ENCODE measurements at regions not wholly inside any gene's neighbourhood (a gene's known extent, or its start where the extent isn't known, plus 50 kb on each side); places are given as distances from the start of the nearest gene placed in this dataset.

- 13 to 63% (median 38%) methylated on average over 5 of the region's 5 CpGs for WGBS, 3 donors
- Histone ChIP-seq H3K36me3 (ENCODE audit: control insufficient read depth in 3 of 3, insufficient read depth in 2 of 3, low read depth in 1 of 3, low read length in 3 of 3) (no peaks in the 10 kb centered on the region), H3K4me3 (ENCODE audit: low read depth in 1 of 3, low read length in 3 of 3) (no peak overlapping the region), H3K27me3 (ENCODE audit: control insufficient read depth in 3 of 3, insufficient read depth in 3 of 3, low read length in 3 of 3) (no peaks in the 10 kb centered on the region), H3K27ac (ENCODE audit: low read depth in 1 of 3, low read length in 2 of 3) (no peak overlapping the region), H3K9me3 (ENCODE audit: control insufficient read depth in 2 of 2, insufficient read depth in 1 of 2, low read depth in 1 of 2, low read length in 1 of 2) (no peaks in the 10 kb centered on the region), H3K4me1 (ENCODE audit: control insufficient read depth in 3 of 3, insufficient read depth in 2 of 3, low read depth in 1 of 3, low read length in 2 of 3) (peaks cover 0 to 5% (median 3%) of the 10 kb centered on the region in 3 donors)
- no peak for FAIRE-seq
- peak in 1 of 2 donors; percentile 54 for DNase-seq
These were observed 189.0 kb upstream of the COPS8 start for GRCh38 chr2:236896688-236897087.

GRCh38 chr2:236899146-236899545 lies 186.5 kb upstream of the COPS8 start:
- 69 to 84% (median 77%) methylated on average over 6 of the region's 6 CpGs for WGBS, 3 donors
- peaks cover 0 to 2% (median 0%) of the 10 kb centered on the region in 3 donors for H3K27me3 ChIP-seq (ENCODE audit: control insufficient read depth in 3 of 3, insufficient read depth in 3 of 3, low read length in 3 of 3)
- H3K27ac ChIP-seq (ENCODE audit: low read depth in 1 of 3, low read length in 2 of 3): no peak overlapping the region
- no peaks in the 10 kb centered on the region for H3K36me3 ChIP-seq (ENCODE audit: control insufficient read depth in 3 of 3, insufficient read depth in 2 of 3, low read depth in 1 of 3, low read length in 3 of 3)
- no peak overlapping the region for H3K4me3 ChIP-seq (ENCODE audit: low read depth in 1 of 3, low read length in 3 of 3)
- H3K4me1 ChIP-seq (ENCODE audit: control insufficient read depth in 3 of 3, insufficient read depth in 2 of 3, low read depth in 1 of 3, low read length in 2 of 3): peaks cover 0 to 5% (median 3%) of the 10 kb centered on the region in 3 donors
- FAIRE-seq (no peak), DNase-seq (no peak)
- no peaks in the 10 kb centered on the region for H3K9me3 ChIP-seq (ENCODE audit: control insufficient read depth in 2 of 2, insufficient read depth in 1 of 2, low read depth in 1 of 2, low read length in 1 of 2)

- Histone ChIP-seq H3K9me3 (ENCODE audit: control insufficient read depth in 2 of 2, insufficient read depth in 1 of 2, low read depth in 1 of 2, low read length in 1 of 2) (no peaks in the 10 kb centered on the region), H3K27ac (ENCODE audit: low read depth in 1 of 3, low read length in 2 of 3) (no peak overlapping the region), H3K27me3 (ENCODE audit: control insufficient read depth in 3 of 3, insufficient read depth in 3 of 3, low read length in 3 of 3) (peaks cover 0 to 2% (median 0%) of the 10 kb centered on the region in 3 donors), H3K4me1 (ENCODE audit: control insufficient read depth in 3 of 3, insufficient read depth in 2 of 3, low read depth in 1 of 3, low read length in 2 of 3) (peaks cover 0 to 3% (median 2%) of the 10 kb centered on the region in 3 donors), H3K36me3 (ENCODE audit: control insufficient read depth in 3 of 3, insufficient read depth in 2 of 3, low read depth in 1 of 3, low read length in 3 of 3) (no peaks in the 10 kb centered on the region), H3K4me3 (ENCODE audit: low read depth in 1 of 3, low read length in 3 of 3) (no peak overlapping the region)
- no peak for FAIRE-seq
- 61 to 66% (median 63%) methylated on average over 6 of the region's 6 CpGs for WGBS, 3 donors
- DNase-seq: no peak
These were observed 185.6 kb upstream of the COPS8 start for GRCh38 chr2:236899950-236900640.

- no peak for FAIRE-seq
- H3K27me3 ChIP-seq (ENCODE audit: control insufficient read depth in 3 of 3, insufficient read depth in 3 of 3, low read length in 3 of 3): peaks cover 0 to 2% (median 0%) of the 10 kb centered on the region in 3 donors
- no peaks in the 10 kb centered on the region for H3K4me1 ChIP-seq (ENCODE audit: control insufficient read depth in 3 of 3, insufficient read depth in 2 of 3, low read depth in 1 of 3, low read length in 2 of 3)
- no peak overlapping the region for H3K4me3 ChIP-seq (ENCODE audit: low read depth in 1 of 3, low read length in 3 of 3)
- H3K36me3 ChIP-seq (ENCODE audit: control insufficient read depth in 3 of 3, insufficient read depth in 2 of 3, low read depth in 1 of 3, low read length in 3 of 3): no peaks in the 10 kb centered on the region
- H3K9me3 ChIP-seq (ENCODE audit: control insufficient read depth in 2 of 2, insufficient read depth in 1 of 2, low read depth in 1 of 2, low read length in 1 of 2): no peaks in the 10 kb centered on the region
- 81 to 86% (median 82%) methylated on average over 4 of the region's 4 CpGs for WGBS, 3 donors
- no peak overlapping the region for H3K27ac ChIP-seq (ENCODE audit: low read depth in 1 of 3, low read length in 2 of 3)
- no peak for DNase-seq
These were observed 183.7 kb upstream of the COPS8 start for GRCh38 chr2:236901956-236902355.

- H3K27me3 ChIP-seq (ENCODE audit: control insufficient read depth in 3 of 3, insufficient read depth in 3 of 3, low read length in 3 of 3): peaks cover 0 to 2% (median 0%) of the 10 kb centered on the region in 3 donors
- DNase-seq (no peak), FAIRE-seq (no peak)
- no peak overlapping the region for H3K27ac ChIP-seq (ENCODE audit: low read depth in 1 of 3, low read length in 2 of 3)
- 89 to 90% (median 90%) methylated on average over 11 of the region's 11 CpGs for WGBS, 3 donors
- no peaks in the 10 kb centered on the region for H3K4me1 ChIP-seq (ENCODE audit: control insufficient read depth in 3 of 3, insufficient read depth in 2 of 3, low read depth in 1 of 3, low read length in 2 of 3)
- no peaks in the 10 kb centered on the region for H3K9me3 ChIP-seq (ENCODE audit: control insufficient read depth in 2 of 2, insufficient read depth in 1 of 2, low read depth in 1 of 2, low read length in 1 of 2)
- H3K4me3 ChIP-seq (ENCODE audit: low read depth in 1 of 3, low read length in 3 of 3): no peak overlapping the region
- no peaks in the 10 kb centered on the region for H3K36me3 ChIP-seq (ENCODE audit: control insufficient read depth in 3 of 3, insufficient read depth in 2 of 3, low read depth in 1 of 3, low read length in 3 of 3)
These were observed 181.7 kb upstream of the COPS8 start for GRCh38 chr2:236903978-236904377.

- 83 to 87% (median 85%) methylated on average over 13 of the region's 13 CpGs for whole genome bisulfite sequencing, 3 donors
- H3K27me3 ChIP-seq (ENCODE audit: control insufficient read depth in 3 of 3, insufficient read depth in 3 of 3, low read length in 3 of 3): peaks cover 0 to 2% (median 0%) of the 10 kb centered on the region in 3 donors
- no peaks in the 10 kb centered on the region for H3K4me1 ChIP-seq (ENCODE audit: control insufficient read depth in 3 of 3, insufficient read depth in 2 of 3, low read depth in 1 of 3, low read length in 2 of 3)
- H3K9me3 ChIP-seq (ENCODE audit: control insufficient read depth in 2 of 2, insufficient read depth in 1 of 2, low read depth in 1 of 2, low read length in 1 of 2): no peaks in the 10 kb centered on the region
- DNase-seq: no peak
- H3K4me3 ChIP-seq (ENCODE audit: low read depth in 1 of 3, low read length in 3 of 3): no peak overlapping the region
- no peak for FAIRE-seq
- H3K27ac ChIP-seq (ENCODE audit: low read depth in 1 of 3, low read length in 2 of 3): no peak overlapping the region
- H3K36me3 ChIP-seq (ENCODE audit: control insufficient read depth in 3 of 3, insufficient read depth in 2 of 3, low read depth in 1 of 3, low read length in 3 of 3): no peaks in the 10 kb centered on the region
These were observed 181.1 kb upstream of the COPS8 start for GRCh38 chr2:236904389-236905263.

GRCh38 chr2:236905976-236906375 lies 179.7 kb upstream of the COPS8 start:
- no peak for FAIRE-seq
- no peak for DNase-seq
- H3K36me3 ChIP-seq (ENCODE audit: control insufficient read depth in 3 of 3, insufficient read depth in 2 of 3, low read depth in 1 of 3, low read length in 3 of 3): no peaks in the 10 kb centered on the region
- no peak overlapping the region for H3K27ac ChIP-seq (ENCODE audit: low read depth in 1 of 3, low read length in 2 of 3)
- H3K27me3 ChIP-seq (ENCODE audit: control insufficient read depth in 3 of 3, insufficient read depth in 3 of 3, low read length in 3 of 3): peaks cover 0 to 2% (median 0%) of the 10 kb centered on the region in 3 donors
- H3K9me3 ChIP-seq (ENCODE audit: control insufficient read depth in 2 of 2, insufficient read depth in 1 of 2, low read depth in 1 of 2, low read length in 1 of 2): no peaks in the 10 kb centered on the region
- H3K4me3 ChIP-seq (ENCODE audit: low read depth in 1 of 3, low read length in 3 of 3): no peak overlapping the region
- 74 to 79% (median 75%) methylated on average over 8 of the region's 8 CpGs for WGBS, 3 donors
- no peaks in the 10 kb centered on the region for H3K4me1 ChIP-seq (ENCODE audit: control insufficient read depth in 3 of 3, insufficient read depth in 2 of 3, low read depth in 1 of 3, low read length in 2 of 3)

- no peak overlapping the region for H3K27ac ChIP-seq (ENCODE audit: low read depth in 1 of 3, low read length in 2 of 3)
- DNase-seq (no peak), FAIRE-seq (no peak)
- H3K4me1 ChIP-seq (ENCODE audit: control insufficient read depth in 3 of 3, insufficient read depth in 2 of 3, low read depth in 1 of 3, low read length in 2 of 3): no peaks in the 10 kb centered on the region
- WGBS, 3 donors: 77 to 87% (median 86%) methylated on average over 16 of the region's 16 CpGs
- H3K4me3 ChIP-seq (ENCODE audit: low read depth in 1 of 3, low read length in 3 of 3): no peak overlapping the region
- H3K27me3 ChIP-seq (ENCODE audit: control insufficient read depth in 3 of 3, insufficient read depth in 3 of 3, low read length in 3 of 3): no peaks in the 10 kb centered on the region
- H3K9me3 ChIP-seq (ENCODE audit: control insufficient read depth in 2 of 2, insufficient read depth in 1 of 2, low read depth in 1 of 2, low read length in 1 of 2): no peaks in the 10 kb centered on the region
- no peaks in the 10 kb centered on the region for H3K36me3 ChIP-seq (ENCODE audit: control insufficient read depth in 3 of 3, insufficient read depth in 2 of 3, low read depth in 1 of 3, low read length in 3 of 3)
These were observed 177.1 kb upstream of the COPS8 start for GRCh38 chr2:236908439-236909192.

Measured in small intestine (tissue), 7 donors.